ENCODE measurements at regions not wholly inside any gene's neighbourhood (a gene's known extent, or its start where the extent isn't known, plus 50 kb on each side); places are given as distances from the start of the nearest gene placed in this dataset.

DNA sequence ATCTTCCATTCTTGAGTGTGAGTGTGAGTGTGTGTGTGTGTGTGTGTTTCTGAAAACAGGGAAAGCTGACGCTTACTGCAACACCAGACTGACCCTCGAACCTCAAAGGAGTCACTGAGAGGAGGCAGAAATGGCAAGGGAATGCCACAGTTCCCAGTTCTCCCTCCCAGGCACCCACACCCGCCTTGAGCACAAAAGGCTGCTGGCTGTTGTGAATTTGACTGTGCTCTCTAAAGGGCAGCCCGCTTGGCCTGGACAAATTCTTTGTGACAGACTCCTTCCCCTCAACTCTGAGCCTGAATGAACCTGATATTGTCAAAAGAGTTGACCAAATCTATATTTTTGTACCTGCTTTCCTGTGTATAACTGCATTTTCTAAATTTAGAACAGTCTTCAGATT is 245.7 kb upstream of the IRX2 start:
- peaks cover 11% of the 10 kb centered on the region for H3K4me1 Mint-ChIP-seq
- no peak for TF ChIP-seq CTCF (IDR thresholded peaks at IDR 0.05)
- no peak overlapping the region for H3K27ac Mint-ChIP-seq
- no peak overlapping the region for H3K4me3 Mint-ChIP-seq
- peaks cover 31% of the 10 kb centered on the region for H3K27me3 Mint-ChIP-seq (ENCODE audit: low read depth, poor library complexity)
- DNase-seq = no peak
- H3K9me3 Mint-ChIP-seq = peaks cover 12% of the 10 kb centered on the region
- no peaks in the 10 kb centered on the region for H3K36me3 Mint-ChIP-seq (ENCODE audit: low read depth)

DNA sequence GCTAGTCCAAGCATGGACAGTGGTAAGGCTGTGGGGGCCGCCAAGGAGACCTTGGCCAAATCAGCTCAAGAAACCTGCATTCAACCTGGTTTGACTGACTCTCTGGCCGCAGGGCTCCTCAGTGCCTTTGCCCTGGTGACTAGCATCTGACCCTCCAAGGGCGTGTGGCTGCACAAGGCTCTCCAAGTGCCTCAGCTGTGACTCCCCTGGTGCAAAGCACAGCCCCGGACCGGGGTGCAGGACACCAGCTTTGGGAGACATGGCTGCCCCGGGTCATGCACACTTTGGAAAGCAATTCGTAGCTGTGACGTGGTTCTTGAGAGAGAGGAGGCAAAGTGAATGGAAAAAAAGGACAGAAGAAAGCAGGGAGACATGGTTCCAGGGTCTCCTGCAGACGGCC is 245.2 kb upstream of the IRX2 start:
- Mint-ChIP-seq H3K4me3 (no peak overlapping the region), H3K27ac (no peak overlapping the region), H3K36me3 (ENCODE audit: low read depth) (no peaks in the 10 kb centered on the region), H3K9me3 (peaks cover 8% of the 10 kb centered on the region), H3K4me1 (peaks cover 11% of the 10 kb centered on the region), H3K27me3 (ENCODE audit: low read depth, poor library complexity) (peaks cover 32% of the 10 kb centered on the region)
- TF ChIP-seq CTCF (IDR thresholded peaks at IDR 0.05) = no peak
- DNase-seq = no peak

DNA sequence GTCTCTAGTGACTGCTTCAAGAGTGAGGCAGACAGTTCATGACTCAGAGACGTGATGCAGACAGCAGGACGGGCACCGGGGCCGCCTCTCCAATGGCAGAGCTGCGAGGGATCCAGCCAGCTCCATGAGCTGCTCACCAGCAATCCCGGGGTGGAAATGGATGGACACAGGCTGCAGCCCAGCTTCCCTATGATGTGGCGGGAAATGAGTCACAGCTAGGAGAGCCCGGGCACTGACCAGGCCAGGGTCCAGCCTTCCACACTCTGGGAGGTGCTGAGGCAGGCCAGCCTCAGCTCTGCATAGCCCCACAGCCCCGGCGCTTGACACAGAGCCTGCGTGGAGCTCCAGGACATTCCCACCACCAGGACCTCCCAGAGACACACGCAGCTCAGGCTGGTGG is 244.8 kb upstream of the IRX2 start:
- Mint-ChIP-seq H3K4me3 (no peak overlapping the region), H3K27ac (no peak overlapping the region)

DNA sequence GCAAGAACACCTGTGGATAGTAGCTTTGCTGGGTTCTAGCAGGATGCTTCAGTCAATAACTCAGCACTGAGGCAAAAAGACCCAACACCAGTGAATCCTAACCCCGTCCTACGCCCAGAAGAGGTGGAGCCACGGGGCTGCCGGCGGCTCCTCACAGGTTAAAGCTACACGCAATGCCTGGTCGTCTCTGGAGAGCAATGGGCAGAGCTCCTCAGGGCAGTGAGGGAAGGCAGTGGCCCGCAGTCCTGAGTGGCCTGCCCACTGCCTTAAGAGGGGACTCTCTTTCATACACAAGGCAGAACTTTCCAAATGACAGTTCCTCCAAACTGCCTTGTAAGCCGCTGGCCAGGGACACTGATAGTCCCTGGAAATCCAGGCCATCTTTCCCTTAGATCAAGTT is 244.2 kb upstream of the IRX2 start:
- peaks cover 23% of the 10 kb centered on the region for H3K27me3 Mint-ChIP-seq (ENCODE audit: low read depth, poor library complexity)
- no peak overlapping the region for H3K27ac Mint-ChIP-seq
- H3K4me1 Mint-ChIP-seq = peaks cover 11% of the 10 kb centered on the region
- no peak for TF ChIP-seq CTCF (IDR thresholded peaks at IDR 0.05)
- H3K4me3 Mint-ChIP-seq = no peak overlapping the region
- H3K36me3 Mint-ChIP-seq (ENCODE audit: low read depth) = no peaks in the 10 kb centered on the region
- DNase-seq = no peak
- H3K9me3 Mint-ChIP-seq = no peaks in the 10 kb centered on the region

More for the DNA sequence above, 244.8 kb upstream of the IRX2 start:
- Mint-ChIP-seq H3K9me3 (peaks cover 3% of the 10 kb centered on the region), H3K27me3 (ENCODE audit: low read depth, poor library complexity) (peaks cover 28% of the 10 kb centered on the region), H3K4me1 (peaks cover 11% of the 10 kb centered on the region), H3K36me3 (ENCODE audit: low read depth) (no peaks in the 10 kb centered on the region)
- no peak for DNase-seq
- TF ChIP-seq CTCF (IDR thresholded peaks at IDR 0.05) = no peak

DNA sequence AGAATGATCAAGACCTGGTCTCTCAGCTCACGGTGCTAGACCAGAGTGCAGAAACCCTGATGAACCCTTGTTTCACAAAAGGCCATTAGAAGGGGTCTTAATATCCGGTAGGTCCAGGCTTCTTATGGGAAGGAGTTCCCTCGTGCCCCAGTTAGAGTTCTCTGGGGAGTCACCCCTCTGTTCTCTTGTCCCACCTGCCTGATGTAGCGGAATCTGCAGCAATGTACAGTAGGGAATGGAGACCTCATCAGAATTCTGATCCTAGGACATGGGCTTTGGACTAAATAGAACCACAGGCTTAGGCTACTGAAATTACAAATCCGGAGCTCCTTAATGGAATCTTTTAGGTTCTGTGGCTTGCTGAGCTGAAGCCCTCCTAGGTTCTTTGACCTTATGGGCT is 243.6 kb upstream of the IRX2 start:
- no peak overlapping the region for H3K27ac Mint-ChIP-seq
- TF ChIP-seq CTCF (IDR thresholded peaks at IDR 0.05) = no peak
- peaks cover 21% of the 10 kb centered on the region for H3K27me3 Mint-ChIP-seq (ENCODE audit: low read depth, poor library complexity)
- DNase-seq = no peak
- no peak overlapping the region for H3K4me3 Mint-ChIP-seq
- no peaks in the 10 kb centered on the region for H3K36me3 Mint-ChIP-seq (ENCODE audit: low read depth)
- no peaks in the 10 kb centered on the region for H3K9me3 Mint-ChIP-seq
- peaks cover 11% of the 10 kb centered on the region for H3K4me1 Mint-ChIP-seq

GRCh38 chr5:2993771-2994170 is 242.3 kb upstream of the IRX2 start:
- peaks cover 26% of the 10 kb centered on the region for H3K27me3 Mint-ChIP-seq (ENCODE audit: low read depth, poor library complexity)
- H3K36me3 Mint-ChIP-seq (ENCODE audit: low read depth) = no peaks in the 10 kb centered on the region
- DNase-seq = no peak
- H3K4me3 Mint-ChIP-seq = no peak overlapping the region
- peaks cover 11% of the 10 kb centered on the region for H3K4me1 Mint-ChIP-seq
- H3K27ac Mint-ChIP-seq = no peak overlapping the region
- TF ChIP-seq CTCF (IDR thresholded peaks at IDR 0.05) = no peak
- H3K9me3 Mint-ChIP-seq = no peaks in the 10 kb centered on the region
